Dedifferentiated amniotic fluid mesenchymal stem cell (primary cell): ENCODE measurements at regions not wholly inside any gene's neighbourhood (a gene's known extent, or its start where the extent isn't known, plus 50 kb on each side); places are given as distances from the start of the nearest gene placed in this dataset.
"Not testable (repeated sequence)": the region's sequence is repeated elsewhere in the genome, so short reads cannot be mapped to it uniquely, and the experiment has no call there.

Experiments used
- DNase-seq: peaks from one replicate; pipeline ENCODE4 v3.0.0-alpha.2; 2016; ENCODE audit errors: extremely low spot score

DNA sequence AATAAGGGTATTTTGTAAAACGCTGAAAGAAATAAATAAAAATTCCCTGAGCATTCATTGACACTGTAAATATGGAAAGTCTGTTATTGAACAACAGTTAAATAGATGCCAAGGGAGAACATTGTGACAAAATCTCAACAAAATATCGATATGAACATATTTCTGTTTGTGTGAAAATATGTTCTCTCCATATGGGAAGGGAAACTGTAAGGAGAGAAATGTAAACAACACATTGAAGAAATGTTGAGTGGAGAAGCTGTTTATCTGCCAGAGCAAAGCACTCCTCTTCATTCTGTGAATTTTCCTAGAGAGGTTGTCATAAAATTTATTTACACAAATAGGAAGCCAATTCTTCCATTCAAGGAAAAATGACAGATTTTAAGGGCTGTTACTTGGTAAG lies 57.1 kb upstream of the EOMES start:
- no peak for DNase-seq

DNA sequence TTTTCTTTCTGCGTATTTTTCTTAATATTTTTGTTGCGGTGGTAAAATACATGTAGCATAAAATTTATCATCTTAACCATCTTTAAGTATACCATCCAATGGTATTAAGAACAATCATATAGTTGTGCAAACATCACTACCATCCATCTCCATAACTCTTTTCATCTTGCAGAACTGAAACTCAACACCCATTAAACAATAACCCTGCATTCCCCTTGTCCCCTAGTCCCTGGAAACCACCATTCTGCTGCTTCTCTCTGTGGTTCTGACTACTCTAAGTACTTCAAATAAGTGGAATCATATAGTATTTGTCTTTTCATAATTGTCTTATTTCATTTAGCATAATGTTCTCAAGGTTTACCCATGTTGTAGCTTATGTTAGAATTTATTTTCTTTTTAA lies 67.3 kb upstream of the EOMES start:
- no peak for DNase-seq

GRCh38 chr3:27791956-27792355 lies 69.8 kb upstream of the EOMES start:
- DNase-seq = no peak

DNA sequence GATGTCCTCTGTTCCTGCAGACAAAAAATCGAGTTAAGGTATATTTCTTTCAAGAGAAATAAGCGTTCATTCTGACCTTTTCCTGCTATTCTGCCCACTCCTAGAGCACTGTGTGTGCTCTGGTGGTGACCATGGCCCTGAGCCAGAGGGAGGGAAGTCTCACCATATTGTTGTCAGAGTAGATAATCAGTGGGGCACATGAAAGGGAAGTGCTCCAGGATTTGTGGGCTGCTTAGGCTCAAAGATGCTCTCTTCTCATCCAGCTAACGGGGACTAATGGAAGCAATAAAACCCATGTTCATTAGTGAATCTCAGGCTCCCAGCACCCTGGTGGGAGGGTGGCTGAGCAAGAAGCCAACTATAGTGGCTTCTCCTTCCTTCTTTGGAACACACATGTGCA lies 70.7 kb upstream of the EOMES start:
- no peak for DNase-seq

DNA sequence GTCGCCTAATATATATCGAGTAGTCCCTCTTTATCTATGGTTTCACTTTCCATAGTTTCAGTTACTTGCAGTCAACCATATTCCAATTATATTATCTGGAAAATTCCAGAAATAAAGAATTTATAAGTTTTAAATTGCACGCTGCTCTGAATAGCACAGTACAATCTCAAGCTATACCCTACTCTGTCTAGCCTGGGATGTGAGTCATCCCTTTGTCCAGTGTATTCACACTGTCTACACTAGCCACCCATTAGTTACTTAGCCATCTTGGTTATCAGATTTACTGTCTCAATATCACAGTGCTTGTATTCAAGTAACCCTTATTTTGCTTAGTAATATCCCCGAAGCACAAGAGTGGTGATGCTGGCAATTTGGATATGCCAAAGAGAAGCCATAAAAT lies 72.1 kb upstream of the EOMES start:
- DNase-seq = no peak

DNA sequence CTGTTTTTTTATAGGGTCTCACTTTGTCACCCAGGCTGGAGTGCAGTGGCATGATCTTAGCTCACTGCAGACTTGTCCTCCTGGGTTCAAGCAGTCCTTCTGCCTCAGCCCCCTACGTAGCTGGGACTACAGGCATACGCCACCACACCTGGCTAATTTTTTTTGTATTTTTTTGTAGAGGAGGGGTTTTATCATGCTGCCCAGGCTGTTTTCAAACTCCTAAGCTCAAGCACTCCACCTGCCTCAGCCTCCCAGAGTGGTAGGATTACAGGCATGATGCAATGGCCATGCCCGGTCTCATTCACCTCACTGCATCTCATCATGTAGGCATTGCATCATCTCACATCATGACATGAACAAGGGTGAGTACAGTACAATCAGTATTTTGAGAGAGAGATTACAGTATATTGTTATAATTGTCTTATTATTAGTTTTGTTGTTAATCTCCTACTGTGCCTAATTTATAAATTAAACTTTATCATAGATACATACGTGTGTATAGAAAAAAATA lies 74.3 kb upstream of the EOMES start:
- no peak for DNase-seq

DNA sequence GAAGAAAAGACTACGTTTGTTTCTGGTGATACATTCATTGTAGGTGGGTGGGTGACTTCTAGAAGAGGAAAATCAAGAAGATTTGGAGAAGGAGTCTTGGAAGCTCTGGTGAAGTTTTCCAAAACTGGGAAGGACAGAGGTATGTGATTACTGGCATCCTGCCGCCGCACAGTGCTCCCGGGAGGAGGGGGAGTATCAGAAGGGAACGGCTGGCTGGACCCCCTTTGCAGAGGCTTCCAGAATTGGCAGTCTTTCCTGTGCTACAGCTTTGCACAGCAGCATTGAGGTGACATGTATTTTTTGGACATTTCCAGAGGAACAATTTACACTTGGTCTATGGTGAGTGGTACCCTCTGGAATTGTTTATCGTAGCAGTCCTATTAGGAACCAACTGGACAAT lies 75.7 kb upstream of the EOMES start:
- no peak for DNase-seq

DNA sequence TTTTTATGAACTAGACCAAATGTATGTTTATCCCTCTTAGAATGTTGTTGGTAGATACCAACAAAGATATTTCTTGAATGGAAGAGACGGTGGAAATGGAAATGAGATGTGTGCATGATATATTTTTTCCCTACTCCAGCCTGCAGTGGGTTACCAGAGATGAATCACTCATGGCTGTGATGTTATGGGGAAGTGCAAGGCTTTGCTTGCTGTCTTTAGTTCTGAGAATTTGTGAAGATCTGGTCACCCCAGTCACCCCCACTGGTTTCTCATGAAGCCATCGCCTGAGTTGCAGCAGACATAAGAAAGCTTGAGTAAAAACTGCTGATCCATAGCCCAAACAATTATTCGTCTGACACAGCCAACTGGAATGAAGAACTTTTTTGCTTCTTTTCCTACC lies 78.1 kb upstream of the EOMES start:
- no peak for DNase-seq

GRCh38 chr3:27802425-27802824 lies 80.3 kb upstream of the EOMES start:
- no peak for DNase-seq

GRCh38 chr3:27802849-27803248 lies 80.7 kb upstream of the EOMES start:
- no peak for DNase-seq

- DNase-seq = no peak
Observed at GRCh38 chr3:27805282-27805681, 83.2 kb upstream of the EOMES start.

DNA sequence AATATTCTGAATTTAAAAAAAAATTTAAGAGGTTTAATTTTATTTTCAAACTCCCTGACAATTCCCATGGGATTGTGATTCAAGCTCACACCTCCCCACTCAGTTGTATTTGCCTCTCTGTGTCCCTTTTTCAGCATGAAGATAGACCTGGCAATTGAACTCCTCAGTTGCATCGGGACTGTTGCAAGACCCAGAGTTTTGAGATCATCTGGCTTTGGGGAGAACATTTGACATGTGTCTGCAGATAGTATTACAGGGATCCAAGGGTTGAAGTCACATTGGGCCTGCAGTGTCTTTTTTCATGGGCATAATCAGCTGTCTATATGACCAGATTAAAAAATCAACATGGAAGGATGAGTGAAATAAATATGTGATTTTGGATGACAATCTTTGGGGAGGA lies 91.1 kb upstream of the EOMES start:
- DNase-seq = no peak

DNA sequence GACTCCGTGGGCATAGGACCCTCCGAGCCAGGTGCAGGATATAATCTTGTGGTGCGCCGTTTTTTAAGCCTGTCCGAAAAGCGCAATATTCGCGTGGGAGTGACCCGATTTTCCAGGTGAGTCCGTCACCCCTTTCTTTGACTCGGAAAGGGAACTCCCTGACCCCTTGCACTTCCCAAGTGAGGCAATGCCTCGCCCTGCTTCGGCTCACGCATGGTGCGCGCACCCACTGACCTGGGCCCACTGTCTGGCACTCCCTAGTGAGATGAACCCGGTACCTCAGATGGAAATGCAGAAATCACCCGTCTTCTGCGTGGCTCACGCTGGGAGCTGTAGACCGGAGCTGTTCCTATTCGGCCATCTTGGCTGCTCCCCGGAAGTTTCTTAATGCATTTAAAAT lies 99.5 kb upstream of the EOMES start:
- not testable (repeated sequence) for DNase-seq

GRCh38 chr3:27824312-27825200 lies 102.4 kb upstream of the EOMES start:
- DNase-seq = no peak

- DNase-seq = no peak
Observed at GRCh38 chr3:27826448-27826847, 104.3 kb upstream of the EOMES start.

GRCh38 chr3:27827041-27827440 lies 104.9 kb upstream of the EOMES start:
- DNase-seq = no peak

- DNase-seq = no peak
Observed at GRCh38 chr3:27840807-27841594, 118.9 kb upstream of the EOMES start.

DNA sequence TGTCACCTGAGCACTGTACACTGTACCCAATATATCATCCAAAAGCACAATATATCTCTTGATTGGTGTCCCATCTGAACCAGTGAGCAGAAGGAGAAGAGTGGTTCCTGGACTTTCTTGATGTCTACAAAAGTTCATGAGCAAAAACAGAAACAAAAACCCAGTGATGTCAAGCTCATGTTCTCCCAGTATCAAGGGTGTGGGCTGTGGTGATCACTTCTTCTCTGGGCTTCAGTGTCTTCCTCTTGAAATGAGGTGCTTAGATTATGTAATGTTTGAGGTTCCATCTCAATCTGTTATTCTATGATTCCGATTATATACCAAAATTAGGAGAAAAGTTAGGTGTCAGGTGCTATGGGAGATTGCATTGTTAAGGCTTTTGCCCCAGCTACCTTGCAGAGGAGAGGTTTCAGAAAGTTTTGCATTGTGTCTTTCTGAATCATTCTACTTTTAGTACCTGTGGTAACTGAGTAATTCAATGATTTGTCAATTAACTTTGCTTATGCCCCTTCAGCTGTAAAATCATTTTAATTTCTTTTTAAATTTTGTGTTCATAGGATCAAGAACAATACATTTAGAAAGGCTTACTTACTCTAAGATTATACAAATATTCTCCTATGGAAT lies 122.0 kb upstream of the EOMES start:
- no peak for DNase-seq

- no peak for DNase-seq
Observed at GRCh38 chr3:27847697-27848096, 125.6 kb upstream of the EOMES start.

GRCh38 chr3:27848826-27849225 lies 126.7 kb upstream of the EOMES start:
- no peak for DNase-seq

DNA sequence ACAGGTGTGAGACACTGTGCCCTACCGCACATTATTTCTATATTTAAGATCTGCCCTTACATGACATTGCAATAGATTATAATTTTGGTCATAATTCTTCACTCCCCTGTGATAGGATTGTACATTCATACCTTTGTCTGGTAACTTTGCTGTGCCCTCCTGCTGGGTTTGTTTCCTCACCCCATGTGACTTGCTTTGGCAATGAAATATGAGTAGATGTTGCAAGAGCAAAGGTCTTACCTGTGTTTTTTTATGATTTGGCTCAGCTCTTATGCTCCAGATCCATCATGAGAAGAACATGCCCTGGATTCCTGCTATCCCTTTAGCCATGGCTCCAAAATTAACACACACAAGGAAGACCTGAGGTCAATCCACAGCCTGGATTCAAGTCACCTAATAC lies 137.7 kb upstream of the EOMES start:
- no peak for DNase-seq
